Pancreas (tissue), 10 donors: ENCODE measurements at regions not wholly inside any gene's neighbourhood (a gene's known extent, or its start where the extent isn't known, plus 50 kb on each side); places are given as distances from the start of the nearest gene placed in this dataset.
"Not testable (repeated sequence)": the region's sequence is repeated elsewhere in the genome, so short reads cannot be mapped to it uniquely, and the experiment has no call there.

Experiments used
- ATAC-seq, 4 donors: fragments of 200-7000 bp; cut with Tn5 transposase; one replicate each; pipeline versions ENCODE4 v1.8.0 to v1.9.1; 2020; ENCODE audit warnings: mild to moderate bottlenecking in 4 of 4, moderate library complexity in 4 of 4
- DNase-seq, 6 donors: peaks; one replicate each; pipeline ENCODE4 v3.0.0-alpha.2; 2020
- FAIRE-seq: peaks from 2 replicates; lab custom pipeline; 2012; peaks lifted over from hg19 to GRCh38; lab: Jason Lieb, UNC
- H3K27ac ChIP-seq, 4 donors: fragments of 200-600 bp; sonication (generic); 1 replicate in 3 of 4; 2 replicates in 1 of 4; pipeline versions ENCODE4 v1.5.0 to v1.8.0; 2020
- H3K27me3 ChIP-seq, 4 donors: fragments of 200-600 bp; one replicate each; pipeline ENCODE4 v1.8.0; 2021
- H3K36me3 ChIP-seq, 3 donors: fragments of 200-600 bp; sonication (generic) in 1 of 3; one replicate each; pipeline versions ENCODE4 v1.5.0 to v1.8.0; 2020 to 2021
- H3K4me1 ChIP-seq, 3 donors: fragments of 200-600 bp; one replicate each; pipeline ENCODE4 v1.8.0; 2021
- H3K4me3 ChIP-seq, 4 donors: fragments of 200-600 bp; sonication (generic) in 2 of 4; one replicate each; pipeline versions ENCODE4 v1.5.0 to v1.8.0; 2020 to 2021
- H3K9me3 ChIP-seq, 4 donors: fragments of 200-600 bp; one replicate each; pipeline ENCODE4 v1.8.0; 2021
- CTCF ChIP-seq, 4 donors: fragments of 200-600 bp; sonication (generic) in 3 of 4; IDR thresholded peaks; one replicate each; pipeline versions ENCODE4 v1.5.0 to v1.8.0; 2021; ENCODE audit warnings: antibody characterized with exemption in 4 of 4
- WGBS, 2 donors: extraction: QIAGEN DNeasy Blood & Tissue Kit; methylation state at CpG; one replicate each; pipeline ENCODE4 v1.1.7; 2013; 5-methylcytosine and 5-hydroxymethylcytosine counted together
- intact Hi-C, 3 donors: fragments of 100-400 bp; cut with DNase I; formaldehyde crosslinking; loops; one replicate each; pipeline versions ENCODE4 v1.11.1 to v1.14.2; 2022
- donor health status: healthy with polysubstance abuse.
- donor health status: DM: no; HTN: no; CAD: no; lungs with moderate emphysema.
- donor health status: DM: no; HTN: no; CAD: no.
- donor health status: control.
- donor health status: control.
- donor health status: Bipolar disorder and iron deficiency.
- donor health status: DM: yes; HTN: yes; CAD: no.
- donor health status: DM: no; HTN: no; CAD: no.
- donor health status: DM: no; HTN: no; CAD: no.
- donor health status: DM: yes; HTN: yes; CAD: no.

DNA sequence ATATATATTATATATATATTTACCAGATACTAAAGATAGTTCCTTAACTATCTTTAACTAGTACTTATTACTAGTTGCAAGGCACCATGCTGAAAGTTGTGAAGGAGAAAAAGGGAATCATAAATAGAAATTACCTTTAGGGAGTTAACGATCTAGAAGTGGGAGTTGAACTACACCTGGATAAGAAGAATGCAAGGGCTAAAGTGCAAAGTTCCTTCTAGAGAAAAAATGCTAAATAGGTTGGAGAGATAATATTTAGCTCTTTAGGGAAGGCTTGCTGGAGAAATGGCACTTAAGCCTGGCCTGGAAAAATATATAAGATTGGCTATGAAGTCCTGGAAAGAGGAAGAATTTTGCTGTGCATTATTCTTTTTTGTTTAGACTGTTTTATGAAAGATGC lies 130.6 kb upstream of the IGSF10 start:
- TF ChIP-seq CTCF (IDR thresholded peaks at IDR 0.05), result no peak
- ATAC-seq (no peak), FAIRE-seq (no peak), DNase-seq (no peak)
- WGBS, 2 donors, result 46 to 48% methylated on average over 1 of the region's 1 CpG
- intact Hi-C loops, result no loop called here
- no peaks in the 10 kb centered on the region for H3K9me3 ChIP-seq
- H3K27me3 ChIP-seq, result no peaks in the 10 kb centered on the region
- H3K4me3 ChIP-seq, result no peak overlapping the region
- H3K27ac ChIP-seq, result no peak overlapping the region
- H3K4me1 ChIP-seq, result no peaks in the 10 kb centered on the region
- H3K36me3 ChIP-seq, result no peaks in the 10 kb centered on the region

DNA sequence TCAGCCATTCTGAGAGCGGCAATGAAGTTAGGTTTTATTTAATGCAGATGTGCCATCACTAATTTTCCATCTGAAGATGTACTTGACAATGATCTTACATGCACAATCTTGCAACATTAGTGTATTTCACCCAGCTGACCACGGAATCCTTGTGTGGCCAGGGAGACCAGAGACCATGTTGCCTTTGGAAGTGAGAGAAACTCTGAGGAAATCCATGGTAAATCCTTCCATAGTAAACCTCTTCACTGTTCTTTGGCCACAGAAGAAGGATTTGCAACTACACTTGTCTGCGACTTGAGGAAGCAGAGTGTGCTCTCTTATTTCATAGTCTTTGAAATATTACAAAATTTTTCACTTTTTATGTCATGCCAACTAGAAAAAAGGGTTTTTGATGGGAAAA lies 128.4 kb upstream of the IGSF10 start:
- no peaks in the 10 kb centered on the region for H3K4me1 ChIP-seq
- no peaks in the 10 kb centered on the region for H3K27me3 ChIP-seq
- DNase-seq (no peak), ATAC-seq (no peak), FAIRE-seq (no peak)
- 62 to 70% methylated on average over 3 of the region's 3 CpGs for WGBS, 2 donors
- TF ChIP-seq CTCF (IDR thresholded peaks at IDR 0.05), result no peak
- H3K4me3 ChIP-seq, result no peak overlapping the region
- H3K27ac ChIP-seq, result no peak overlapping the region
- intact Hi-C loops, result no loop called here
- no peaks in the 10 kb centered on the region for H3K36me3 ChIP-seq
- no peaks in the 10 kb centered on the region for H3K9me3 ChIP-seq

DNA sequence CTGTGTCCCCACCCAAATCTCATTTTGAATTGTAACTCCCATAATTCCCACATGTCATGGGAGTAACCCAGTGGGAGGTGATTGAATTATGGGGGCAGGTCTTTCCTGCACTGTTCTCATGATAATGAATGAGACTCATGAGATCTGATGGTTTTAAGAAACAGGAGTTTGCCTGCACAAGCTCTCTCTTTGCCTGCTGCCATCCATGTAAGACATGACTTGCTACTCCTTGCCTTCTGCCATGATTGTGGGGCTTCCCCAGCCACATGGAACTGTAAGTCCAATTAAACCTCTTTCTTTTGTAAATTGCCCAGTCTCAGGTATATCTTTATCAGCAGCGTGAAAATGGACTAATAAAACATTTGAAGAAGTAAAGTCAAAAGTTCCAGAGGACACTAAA lies 126.8 kb upstream of the IGSF10 start:
- DNase-seq, FAIRE-seq, intact Hi-C loops, H3K9me3 ChIP-seq, H3K4me1 ChIP-seq, H3K27me3 ChIP-seq, H3K36me3 ChIP-seq, ATAC-seq, H3K27ac ChIP-seq, H3K4me3 ChIP-seq: not testable (repeated sequence)
- 89 to 95% methylated on average over 1 of the region's 1 CpG for WGBS, 2 donors

GRCh38 chr3:151584566-151584965 lies 123.7 kb upstream of the IGSF10 start:
- H3K36me3 ChIP-seq, result no peaks in the 10 kb centered on the region
- H3K4me1 ChIP-seq, result no peaks in the 10 kb centered on the region
- no peaks in the 10 kb centered on the region for H3K27me3 ChIP-seq
- DNase-seq, result no peak
- H3K4me3 ChIP-seq, result no peak overlapping the region
- TF ChIP-seq CTCF (IDR thresholded peaks at IDR 0.05), result no peak
- no peaks in the 10 kb centered on the region for H3K9me3 ChIP-seq
- intact Hi-C loops, result no loop called here
- no peak for ATAC-seq
- no peak for FAIRE-seq
- no peak overlapping the region for H3K27ac ChIP-seq
- 90 to 93% methylated on average over 2 of the region's 2 CpGs for WGBS, 2 donors

DNA sequence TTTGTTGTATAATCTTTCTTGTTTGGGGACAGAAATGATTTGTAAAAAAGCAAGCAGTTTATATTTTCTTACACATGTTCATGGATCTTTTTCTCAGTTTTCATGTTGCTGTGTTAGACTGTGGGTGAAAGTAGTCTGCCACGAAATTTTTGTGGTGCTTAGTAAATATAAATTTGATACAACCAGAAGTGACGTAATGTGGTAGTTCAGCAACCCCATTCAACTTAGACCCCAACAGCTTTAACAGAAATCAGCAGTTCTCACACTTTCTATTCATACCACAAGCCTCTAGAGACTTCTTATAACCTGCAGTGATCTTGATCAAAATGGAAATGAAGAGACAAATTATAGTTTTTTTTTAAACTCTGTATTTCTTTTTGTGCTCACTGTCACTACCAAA lies 120.2 kb upstream of the IGSF10 start:
- Histone ChIP-seq H3K4me1 (no peaks in the 10 kb centered on the region), H3K27ac (no peak overlapping the region), H3K27me3 (no peaks in the 10 kb centered on the region), H3K36me3 (no peaks in the 10 kb centered on the region), H3K9me3 (no peaks in the 10 kb centered on the region), H3K4me3 (no peak overlapping the region)
- 50 to 60% methylated on average over 2 of the region's 2 CpGs for WGBS, 2 donors
- TF ChIP-seq CTCF (IDR thresholded peaks at IDR 0.05), result no peak
- ATAC-seq (no peak), DNase-seq (no peak), FAIRE-seq (no peak)
- intact Hi-C loops, result no loop called here

DNA sequence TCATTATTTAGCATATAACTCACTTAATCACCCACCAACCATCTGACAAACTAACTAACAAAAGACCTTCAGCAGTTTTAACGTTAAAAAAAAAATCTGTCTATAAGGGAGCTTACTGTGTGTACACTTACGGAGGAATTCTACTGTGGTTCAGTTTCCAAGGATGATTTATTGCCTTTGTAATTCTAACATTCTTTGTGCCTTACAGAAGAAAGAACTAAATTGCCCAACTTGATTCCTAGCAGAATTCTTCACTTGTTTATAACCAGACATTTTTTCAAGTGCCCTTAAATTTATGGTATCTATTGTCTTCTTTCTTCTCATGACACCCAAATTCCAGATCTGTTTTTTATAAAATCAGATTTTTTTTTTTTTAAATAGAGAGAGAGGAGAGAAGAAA lies 119.7 kb upstream of the IGSF10 start:
- ATAC-seq (peak in 1 of 4 donors; percentile 66), DNase-seq (no peak), FAIRE-seq (no peak)
- 23% methylated on average over 2 of the region's 2 CpGs for WGBS, 2 donors
- no peaks in the 10 kb centered on the region for H3K36me3 ChIP-seq
- no peaks in the 10 kb centered on the region for H3K27me3 ChIP-seq
- TF ChIP-seq CTCF (IDR thresholded peaks at IDR 0.05), result no peak
- no peaks in the 10 kb centered on the region for H3K9me3 ChIP-seq
- H3K27ac ChIP-seq, result no peak overlapping the region
- H3K4me3 ChIP-seq, result no peak overlapping the region
- H3K4me1 ChIP-seq, result no peaks in the 10 kb centered on the region
- intact Hi-C loops, result no loop called here
